ENCODE measurements at regions not wholly inside any gene's neighbourhood (a gene's known extent, or its start where the extent isn't known, plus 50 kb on each side); places are given as distances from the start of the nearest gene placed in this dataset.
"Not testable (repeated sequence)": the region's sequence is repeated elsewhere in the genome, so short reads cannot be mapped to it uniquely, and the experiment has no call there.

DNA sequence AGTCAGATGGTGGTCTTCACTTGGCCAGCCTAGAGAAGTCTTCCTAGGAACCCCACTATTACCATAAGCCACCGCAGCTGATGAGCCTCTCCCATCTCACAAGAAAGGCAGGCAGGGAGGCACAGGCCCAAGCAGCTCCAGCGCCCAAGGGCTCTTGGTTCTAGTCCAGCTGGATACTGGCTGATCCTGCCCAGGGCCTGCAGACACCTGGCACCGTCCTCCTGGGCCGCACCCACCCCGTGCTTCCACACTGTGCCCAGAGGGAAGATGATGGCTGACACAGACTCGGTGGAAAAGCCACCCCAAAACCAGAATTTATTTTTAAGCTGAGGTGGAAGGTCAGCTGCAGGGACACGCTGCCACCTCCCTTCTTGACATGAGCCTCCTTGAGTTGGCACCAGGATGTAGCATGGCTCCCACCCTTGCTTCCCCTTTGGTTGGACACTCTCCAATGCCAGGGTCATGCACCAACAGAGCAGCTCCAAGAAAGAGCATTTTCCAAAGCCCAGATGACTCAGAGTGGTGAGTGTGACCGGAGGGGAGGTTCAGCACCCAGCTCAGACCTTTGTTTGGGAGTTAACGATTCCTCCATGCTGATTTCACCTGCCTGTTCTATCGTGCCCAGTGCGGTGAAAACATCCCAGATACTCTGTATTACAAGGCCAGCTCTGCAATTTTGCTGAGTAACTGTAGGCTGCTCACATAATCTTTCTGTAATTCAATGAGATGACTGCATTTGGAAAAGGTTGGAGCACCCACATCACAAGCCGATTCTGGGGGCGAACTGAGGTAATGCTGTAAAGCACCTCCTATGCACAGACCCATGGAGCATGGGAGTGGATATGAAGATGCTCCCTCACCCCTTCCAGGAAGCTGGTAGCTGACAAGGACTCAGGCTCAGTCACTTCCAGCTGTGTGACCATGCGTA lies 63.1 kb upstream of the SLC2A1 start:
- TF ChIP-seq POLR2AphosphoS5 (IDR thresholded peaks at IDR 0.05) (no peak), EP300 (IDR thresholded peaks at IDR 0.05) (no peak), CTCF (IDR thresholded peaks at IDR 0.05) (no peak), POLR2A (IDR thresholded peaks at IDR 0.05) (no peak)
- ATAC-seq: no peak
- Histone ChIP-seq H3K4me3 (no peak overlapping the region), H3K27me3 (peaks cover 5% of the 10 kb centered on the region), H3K4me1 (no peaks in the 10 kb centered on the region), H3K9me3 (no peaks in the 10 kb centered on the region), H3K36me3 (no peaks in the 10 kb centered on the region), H3K27ac (no peak overlapping the region)
- WGBS, 2 donors (ENCODE audit: low coverage in 1 of 2): 92% methylated on average over 4 of the region's 14 CpGs; no CpG with 5 or more reads in 1 of the 2 donors

DNA sequence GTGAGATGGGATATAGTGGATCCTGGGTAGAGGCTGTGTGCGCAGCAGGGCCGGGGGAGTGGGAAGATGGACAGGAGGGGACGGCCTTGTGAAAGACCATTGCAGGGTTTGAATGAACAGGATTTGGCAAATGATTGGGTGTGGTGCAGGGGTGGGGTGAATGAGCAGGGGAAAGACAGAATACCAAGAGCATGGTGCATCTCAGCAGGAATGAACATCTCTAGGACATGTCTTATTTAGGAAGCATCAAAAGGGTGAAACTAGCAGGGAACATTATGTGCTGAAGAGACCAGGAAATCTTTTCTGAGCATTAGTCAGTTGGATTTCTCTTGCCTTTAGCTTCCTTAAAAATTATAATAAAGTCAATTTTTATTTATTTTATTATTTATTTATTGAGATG lies 60.6 kb upstream of the SLC2A1 start:
- 92 to 100% methylated on average over 1 to 3 of the region's 3 CpGs for WGBS, 2 donors (ENCODE audit: low coverage in 1 of 2)
- no peaks in the 10 kb centered on the region for H3K36me3 ChIP-seq
- H3K4me1 ChIP-seq: no peaks in the 10 kb centered on the region
- ATAC-seq: no peak
- no peaks in the 10 kb centered on the region for H3K27me3 ChIP-seq
- no peaks in the 10 kb centered on the region for H3K9me3 ChIP-seq
- no peak overlapping the region for H3K27ac ChIP-seq
- H3K4me3 ChIP-seq: no peak overlapping the region
- TF ChIP-seq EP300 (IDR thresholded peaks at IDR 0.05): no peak
- no peak for TF ChIP-seq CTCF (IDR thresholded peaks at IDR 0.05)
- no peak for TF ChIP-seq POLR2A (IDR thresholded peaks at IDR 0.05)
- TF ChIP-seq POLR2AphosphoS5 (IDR thresholded peaks at IDR 0.05): no peak

DNA sequence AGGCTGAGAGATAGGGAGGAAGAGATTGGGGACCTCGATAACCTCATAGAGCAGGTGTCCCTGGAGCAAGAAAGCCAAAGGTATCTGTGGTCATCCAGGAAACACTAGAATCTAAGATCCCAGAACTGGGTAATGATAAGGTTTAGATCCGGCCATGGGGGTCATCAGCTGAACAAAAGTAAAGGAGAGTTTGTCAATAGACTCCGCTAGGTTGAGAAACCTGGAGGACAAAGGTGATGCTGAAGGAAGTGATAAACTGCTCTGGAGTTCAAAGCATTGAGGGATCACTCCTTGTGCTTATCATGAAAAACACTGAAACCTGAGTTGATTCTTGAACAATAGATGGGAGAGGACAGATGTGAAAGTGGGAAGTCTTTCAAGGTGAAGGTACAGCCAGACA lies 59.5 kb upstream of the SLC2A1 start:
- no peaks in the 10 kb centered on the region for H3K9me3 ChIP-seq
- no peaks in the 10 kb centered on the region for H3K27me3 ChIP-seq
- H3K27ac ChIP-seq: no peak overlapping the region
- TF ChIP-seq CTCF (IDR thresholded peaks at IDR 0.05) (no peak), POLR2A (IDR thresholded peaks at IDR 0.05) (no peak), EP300 (IDR thresholded peaks at IDR 0.05) (no peak)
- no peaks in the 10 kb centered on the region for H3K4me1 ChIP-seq
- no peak overlapping the region for H3K4me3 ChIP-seq
- no peaks in the 10 kb centered on the region for H3K36me3 ChIP-seq
- ATAC-seq: no peak
- 80 to 96% methylated on average over 3 of the region's 3 CpGs for WGBS, 2 donors (ENCODE audit: low coverage in 1 of 2)

GRCh38 chr1:43015269-43015668 lies 56.6 kb upstream of the SLC2A1 start:
- Histone ChIP-seq H3K4me3 (no peak overlapping the region), H3K36me3 (no peaks in the 10 kb centered on the region), H3K4me1 (no peaks in the 10 kb centered on the region), H3K27ac (no peak overlapping the region), H3K9me3 (no peaks in the 10 kb centered on the region), H3K27me3 (peaks cover 8% of the 10 kb centered on the region)
- no peak for ATAC-seq
- 90% methylated on average over 3 of the region's 3 CpGs; no CpG with 5 or more reads in 1 of the 2 donors for WGBS, 2 donors (ENCODE audit: low coverage in 1 of 2)
- TF ChIP-seq POLR2A (IDR thresholded peaks at IDR 0.05) (no peak), POLR2AphosphoS5 (IDR thresholded peaks at IDR 0.05) (no peak), EP300 (IDR thresholded peaks at IDR 0.05) (no peak), CTCF (IDR thresholded peaks at IDR 0.05) (no peak)

- 89 to 94% methylated on average over 6 to 10 of the region's 10 CpGs for WGBS, 2 donors (ENCODE audit: low coverage in 1 of 2)
- H3K4me1 ChIP-seq, H3K27me3 ChIP-seq, H3K36me3 ChIP-seq, H3K9me3 ChIP-seq, H3K27ac ChIP-seq, ATAC-seq, H3K4me3 ChIP-seq: not testable (repeated sequence)
Measured at GRCh38 chr1:43014579-43014978, 55.9 kb upstream of the SLC2A1 start.

All from gastroesophageal sphincter (tissue), 4 donors.